NB4 (cell line): ENCODE measurements at regions not wholly inside any gene's neighbourhood (a gene's known extent, or its start where the extent isn't known, plus 50 kb on each side); places are given as distances from the start of the nearest gene placed in this dataset.
A peak's percentile ranks its signal among the peaks of the same experiment; 100 is the strongest.

ENCODE experiments used
- DNase-seq: peaks from one replicate; pipeline ENCODE4 v3.0.0; 2010; ENCODE audit warnings: low read depth
- H3K4me3 ChIP-seq: one replicate; pipeline ENCODE4 v1.5.1; 2011; ENCODE audit warnings: mild to moderate bottlenecking, low read depth, low read length, moderate library complexity
- CTCF ChIP-seq: IDR thresholded peaks from one replicate; pipeline ENCODE4 v1.5.1; 2012; ENCODE audit warnings: low read depth, low read length
- MAX ChIP-seq: IDR thresholded peaks from 2 replicates; pipeline ENCODE4 v1.6.1; 2011; ENCODE audit warnings: low read depth, low read length
- MYC ChIP-seq: IDR thresholded peaks from 2 replicates; pipeline ENCODE4 v1.6.1; 2011; ENCODE audit warnings: low read depth, low read length
- POLR2A ChIP-seq: IDR thresholded peaks from 2 replicates; pipeline ENCODE4 v1.6.1; 2011; ENCODE audit warnings: mild to moderate bottlenecking; ENCODE audit not compliant: insufficient read length; ENCODE audit errors: extremely low read depth

- DNase-seq, result no peak
- no peak overlapping the region for H3K4me3 ChIP-seq
- TF ChIP-seq MYC (no peak), CTCF (no peak), MAX (no peak), POLR2A (no peak)
Observed at GRCh38 chr7:24372961-24373955, 89.3 kb downstream of the NPY start.

- TF ChIP-seq MYC (no peak), MAX (no peak), POLR2A (no peak), CTCF (no peak)
- no peak overlapping the region for H3K4me3 ChIP-seq
- no peak for DNase-seq
Observed at GRCh38 chr7:24378871-24379616, 95.1 kb downstream of the NPY start.

- DNase-seq, result peak; percentile 35
- TF ChIP-seq CTCF, result peak; percentile 56
- no peak for TF ChIP-seq MYC
- no peak for TF ChIP-seq POLR2A
Observed at GRCh38 chr7:24381894-24382505, 98.0 kb downstream of the NPY start.

GRCh38 chr7:24383055-24383454 lies 99.1 kb downstream of the NPY start:
- TF ChIP-seq MYC (no peak), CTCF (no peak), MAX (no peak), POLR2A (no peak)
- no peak overlapping the region for H3K4me3 ChIP-seq

More at GRCh38 chr7:24381894-24382505, 98.0 kb downstream of the NPY start:
- H3K4me3 ChIP-seq, result no peak overlapping the region

GRCh38 chr7:24384362-24385030 lies 100.5 kb downstream of the NPY start:
- TF ChIP-seq CTCF (no peak), MYC (no peak), MAX (no peak), POLR2A (no peak)
- DNase-seq, result no peak
- no peak overlapping the region for H3K4me3 ChIP-seq

More at GRCh38 chr7:24383055-24383454, 99.1 kb downstream of the NPY start:
- DNase-seq, result no peak
